A673 (cell line): ENCODE measurements at regions not wholly inside any gene's neighbourhood (a gene's known extent, or its start where the extent isn't known, plus 50 kb on each side); places are given as distances from the start of the nearest gene placed in this dataset.

Experiments used
- EZH2 ChIP-seq: fragments of 200-600 bp; sonication (generic); IDR thresholded peaks from 2 replicates; pipeline ENCODE4 v1.6.1; 2017; ENCODE audit warnings: borderline replicate concordance, low read depth, mild to moderate bottlenecking, mixed read lengths, antibody characterized with exemption, low read length; ENCODE audit not compliant: poor library complexity, severe bottlenecking
- TF ChIP-seq, protein P1 (sequence below): fragments of 300-800, 200-600 bp; sonication (generic); conservative IDR thresholded peaks from 2 replicates; pipeline ENCODE4 v1.5.1; 2017; ENCODE audit warnings: low read depth, mild to moderate bottlenecking, antibody characterized with exemption, low read length, moderate library complexity, mixed read lengths

DNA sequence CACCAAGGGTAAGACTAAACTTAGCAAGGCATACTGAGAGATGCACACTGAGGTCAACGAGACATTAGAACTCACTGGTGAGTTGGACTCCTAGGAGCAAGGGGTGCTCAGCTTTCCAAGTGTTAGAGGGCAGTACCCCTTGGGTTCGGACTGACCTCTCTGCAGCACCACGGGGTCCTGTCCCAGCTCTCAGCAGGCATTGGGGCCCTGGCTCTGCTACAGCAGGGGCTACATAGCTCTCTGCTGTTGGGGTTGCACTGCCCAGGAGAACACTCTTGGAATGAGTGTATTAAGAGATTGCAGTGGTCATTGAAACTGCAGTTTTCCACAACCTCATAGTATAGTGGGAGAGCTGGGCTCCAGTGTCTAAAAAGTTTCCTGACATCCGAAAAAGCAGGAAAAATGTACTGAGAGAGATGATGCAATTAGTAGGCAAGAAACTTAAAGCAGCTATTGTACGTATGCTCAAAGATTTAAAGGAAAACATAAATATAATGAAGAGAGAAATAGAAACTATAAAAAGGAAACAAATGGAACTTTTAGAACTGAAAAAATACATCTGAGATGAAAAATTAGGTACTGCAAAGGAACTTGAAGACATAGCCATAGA, 132.5 kb upstream of the MAX start:
- TF ChIP-seq, protein P1, sequence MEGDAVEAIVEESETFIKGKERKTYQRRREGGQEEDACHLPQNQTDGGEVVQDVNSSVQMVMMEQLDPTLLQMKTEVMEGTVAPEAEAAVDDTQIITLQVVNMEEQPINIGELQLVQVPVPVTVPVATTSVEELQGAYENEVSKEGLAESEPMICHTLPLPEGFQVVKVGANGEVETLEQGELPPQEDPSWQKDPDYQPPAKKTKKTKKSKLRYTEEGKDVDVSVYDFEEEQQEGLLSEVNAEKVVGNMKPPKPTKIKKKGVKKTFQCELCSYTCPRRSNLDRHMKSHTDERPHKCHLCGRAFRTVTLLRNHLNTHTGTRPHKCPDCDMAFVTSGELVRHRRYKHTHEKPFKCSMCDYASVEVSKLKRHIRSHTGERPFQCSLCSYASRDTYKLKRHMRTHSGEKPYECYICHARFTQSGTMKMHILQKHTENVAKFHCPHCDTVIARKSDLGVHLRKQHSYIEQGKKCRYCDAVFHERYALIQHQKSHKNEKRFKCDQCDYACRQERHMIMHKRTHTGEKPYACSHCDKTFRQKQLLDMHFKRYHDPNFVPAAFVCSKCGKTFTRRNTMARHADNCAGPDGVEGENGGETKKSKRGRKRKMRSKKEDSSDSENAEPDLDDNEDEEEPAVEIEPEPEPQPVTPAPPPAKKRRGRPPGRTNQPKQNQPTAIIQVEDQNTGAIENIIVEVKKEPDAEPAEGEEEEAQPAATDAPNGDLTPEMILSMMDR: no peak
- no peak for TF ChIP-seq EZH2
